ENCODE measurements at regions not wholly inside any gene's neighbourhood (a gene's known extent, or its start where the extent isn't known, plus 50 kb on each side); places are given as distances from the start of the nearest gene placed in this dataset.

DNA sequence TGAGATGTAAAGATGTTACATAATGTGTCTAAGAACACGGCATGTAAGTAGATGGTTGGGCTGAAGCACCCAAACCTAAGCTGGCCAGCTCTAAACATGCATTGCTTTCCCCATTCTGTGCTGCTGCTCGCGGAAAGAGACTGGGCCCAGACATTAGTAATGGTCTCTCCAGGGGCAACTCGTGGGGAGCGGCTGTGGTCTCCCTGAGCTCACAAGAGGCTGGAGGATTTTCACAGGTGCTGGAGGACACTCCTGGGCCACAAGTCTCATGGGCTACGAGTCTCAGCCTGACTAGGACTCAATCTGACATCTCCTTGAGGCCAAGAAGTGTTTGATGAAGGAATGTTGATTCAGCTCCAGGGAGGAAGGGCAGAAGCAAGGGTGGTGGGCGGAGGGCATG is 92.7 kb upstream of the PTCH1 start:
- H3K4me1 ChIP-seq = no peaks in the 10 kb centered on the region
- no peak overlapping the region for H3K4me3 ChIP-seq
- TF ChIP-seq, protein P1, sequence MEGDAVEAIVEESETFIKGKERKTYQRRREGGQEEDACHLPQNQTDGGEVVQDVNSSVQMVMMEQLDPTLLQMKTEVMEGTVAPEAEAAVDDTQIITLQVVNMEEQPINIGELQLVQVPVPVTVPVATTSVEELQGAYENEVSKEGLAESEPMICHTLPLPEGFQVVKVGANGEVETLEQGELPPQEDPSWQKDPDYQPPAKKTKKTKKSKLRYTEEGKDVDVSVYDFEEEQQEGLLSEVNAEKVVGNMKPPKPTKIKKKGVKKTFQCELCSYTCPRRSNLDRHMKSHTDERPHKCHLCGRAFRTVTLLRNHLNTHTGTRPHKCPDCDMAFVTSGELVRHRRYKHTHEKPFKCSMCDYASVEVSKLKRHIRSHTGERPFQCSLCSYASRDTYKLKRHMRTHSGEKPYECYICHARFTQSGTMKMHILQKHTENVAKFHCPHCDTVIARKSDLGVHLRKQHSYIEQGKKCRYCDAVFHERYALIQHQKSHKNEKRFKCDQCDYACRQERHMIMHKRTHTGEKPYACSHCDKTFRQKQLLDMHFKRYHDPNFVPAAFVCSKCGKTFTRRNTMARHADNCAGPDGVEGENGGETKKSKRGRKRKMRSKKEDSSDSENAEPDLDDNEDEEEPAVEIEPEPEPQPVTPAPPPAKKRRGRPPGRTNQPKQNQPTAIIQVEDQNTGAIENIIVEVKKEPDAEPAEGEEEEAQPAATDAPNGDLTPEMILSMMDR (IDR thresholded peaks at IDR 0.05; ENCODE audit: borderline replicate concordance) = no peak
- no peak for DNase-seq
- no peak overlapping the region for H3K27ac ChIP-seq (replicated peaks)
- peaks cover 12% of the 10 kb centered on the region for H3K9me3 ChIP-seq (replicated peaks)
- H3K27me3 ChIP-seq (ENCODE audit: low read depth) = no peaks in the 10 kb centered on the region
- intact Hi-C loops (cut with micrococcal nuclease) = no loop called here
- H3K36me3 ChIP-seq = no peaks in the 10 kb centered on the region

DNA sequence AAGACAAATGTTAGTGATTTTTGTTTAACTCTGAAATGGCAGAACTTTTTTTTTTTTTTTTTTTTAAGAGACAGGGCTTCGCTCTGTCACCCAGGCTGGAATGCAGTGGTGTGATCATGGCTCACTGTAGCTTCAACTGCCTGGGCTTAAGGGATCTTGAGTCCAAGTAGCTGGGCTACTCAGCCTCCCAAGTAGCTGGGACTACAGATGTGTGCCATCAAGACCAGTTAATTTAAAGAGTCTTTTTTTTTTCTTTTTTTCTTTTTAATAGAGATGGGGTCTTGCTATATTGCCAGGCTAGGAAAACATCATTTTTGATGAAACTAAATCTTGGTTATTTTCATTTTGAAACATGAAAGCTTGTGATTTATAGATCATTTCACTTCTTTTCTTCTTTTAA is 91.6 kb upstream of the PTCH1 start:
- Histone ChIP-seq H3K4me1 (no peaks in the 10 kb centered on the region), H3K9me3 (replicated peaks) (peaks cover under 1% of the 10 kb centered on the region), H3K27me3 (ENCODE audit: low read depth) (no peaks in the 10 kb centered on the region), H3K36me3 (no peaks in the 10 kb centered on the region), H3K4me3 (no peak overlapping the region), H3K27ac (replicated peaks) (no peak overlapping the region)
- DNase-seq = no peak
- intact Hi-C loops (cut with micrococcal nuclease) = no loop called here
- TF ChIP-seq, protein P1 (IDR thresholded peaks at IDR 0.05; ENCODE audit: borderline replicate concordance) = no peak

DNA sequence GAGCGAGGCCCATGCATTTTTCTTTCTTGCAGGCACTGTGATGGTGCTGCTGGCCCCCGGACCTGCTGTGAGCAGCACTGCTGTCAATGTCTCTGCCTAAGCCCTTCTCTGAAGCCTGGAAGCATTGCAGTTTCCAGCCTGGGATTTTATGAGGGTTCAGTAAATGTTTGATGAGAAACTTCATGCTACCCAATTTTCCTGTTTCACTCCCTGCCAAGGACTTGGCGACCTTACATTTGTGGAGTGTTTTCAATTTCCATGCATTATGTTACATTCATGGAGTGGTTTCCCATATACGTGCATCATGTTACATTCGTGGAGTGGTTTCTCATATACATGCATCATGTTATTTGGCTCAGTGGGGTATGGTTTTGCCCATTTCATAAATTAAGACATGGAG is 90.7 kb upstream of the PTCH1 start:
- Histone ChIP-seq H3K9me3 (replicated peaks) (no peaks in the 10 kb centered on the region), H3K27me3 (ENCODE audit: low read depth) (no peaks in the 10 kb centered on the region), H3K36me3 (no peaks in the 10 kb centered on the region), H3K27ac (replicated peaks) (no peak overlapping the region), H3K4me3 (no peak overlapping the region), H3K4me1 (no peaks in the 10 kb centered on the region)
- DNase-seq = no peak
- TF ChIP-seq, protein P1 (IDR thresholded peaks at IDR 0.05; ENCODE audit: borderline replicate concordance) = no peak
- intact Hi-C loops (cut with micrococcal nuclease) = no loop called here

DNA sequence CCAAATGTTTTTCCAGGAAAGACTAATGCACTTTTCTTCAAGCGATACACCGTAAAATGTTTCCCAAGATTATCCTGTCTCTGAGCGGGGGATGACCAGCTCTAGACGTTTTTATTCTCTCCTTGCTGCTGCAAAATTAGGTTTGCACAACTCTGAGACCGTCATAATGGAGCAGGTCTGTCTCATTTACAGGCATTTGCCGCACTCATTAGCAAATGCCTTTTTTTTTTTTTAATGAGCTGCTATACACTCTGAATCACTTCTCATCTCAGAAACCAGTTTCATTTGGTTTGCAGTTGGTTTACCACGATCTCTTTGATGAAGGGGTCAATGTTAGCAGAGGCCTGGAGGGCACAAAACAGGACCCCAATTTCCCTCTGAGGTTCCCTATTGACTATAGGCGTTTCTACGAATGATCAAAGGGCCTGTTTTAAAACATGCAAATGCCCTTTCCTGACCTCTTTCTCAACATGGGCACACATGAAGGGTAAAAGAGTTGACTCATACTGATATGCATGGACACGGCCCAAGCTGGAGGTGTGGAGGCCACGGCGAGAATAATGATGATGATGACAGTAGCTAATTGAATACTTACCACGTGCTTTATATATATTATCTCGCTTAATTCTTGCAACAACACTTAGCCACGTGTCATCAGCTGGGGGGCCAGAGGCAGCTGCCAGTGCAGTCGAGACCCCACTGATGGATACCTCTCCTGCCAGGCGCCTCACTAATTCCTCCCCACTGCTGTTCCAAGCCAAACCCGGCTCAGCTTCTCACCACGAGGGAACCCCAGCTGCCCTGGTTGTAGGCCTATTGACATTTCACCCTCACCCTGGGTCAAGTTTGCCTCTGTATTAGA is 89.9 kb upstream of the PTCH1 start:
- Histone ChIP-seq H3K9me3 (replicated peaks) (no peaks in the 10 kb centered on the region), H3K4me1 (no peaks in the 10 kb centered on the region), H3K36me3 (no peaks in the 10 kb centered on the region), H3K27me3 (ENCODE audit: low read depth) (no peaks in the 10 kb centered on the region), H3K27ac (replicated peaks) (no peak overlapping the region), H3K4me3 (no peak overlapping the region)
- intact Hi-C loops (cut with micrococcal nuclease) = no loop called here
- TF ChIP-seq, protein P1 (IDR thresholded peaks at IDR 0.05; ENCODE audit: borderline replicate concordance) = no peak
- DNase-seq = no peak

DNA sequence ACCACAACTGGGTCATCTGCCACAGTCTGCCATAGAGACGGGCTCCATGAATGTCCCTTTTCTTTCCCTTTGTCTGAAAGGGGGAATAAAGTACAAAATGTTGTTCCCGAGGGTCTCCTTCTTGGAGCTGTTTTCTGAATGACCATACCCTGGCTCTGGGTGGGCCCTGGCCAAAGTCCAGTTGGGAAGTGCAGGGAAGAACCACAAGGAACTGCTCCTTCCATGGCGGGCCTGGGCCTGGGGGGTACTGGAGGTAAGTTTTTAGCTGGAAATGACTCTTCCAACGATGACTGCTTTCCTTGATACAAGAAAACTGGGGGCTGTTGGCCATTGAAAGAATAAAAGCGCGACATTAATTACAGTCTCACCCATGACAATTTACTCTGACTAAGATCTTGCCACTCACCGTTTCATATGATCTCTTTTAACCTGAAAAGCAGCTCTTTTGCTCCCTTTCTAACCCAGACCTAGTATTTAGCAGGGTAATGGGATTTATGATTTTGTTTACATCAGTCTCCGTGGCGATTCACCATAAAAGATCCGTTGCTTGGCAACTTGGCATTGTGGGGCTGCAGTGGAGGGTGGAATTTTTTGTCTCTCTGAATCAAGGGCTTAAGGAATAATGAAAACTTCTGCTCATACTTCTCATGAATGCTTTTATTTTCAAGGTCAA is 89.2 kb upstream of the PTCH1 start:
- intact Hi-C loops (cut with micrococcal nuclease) = no loop called here
- no peak overlapping the region for H3K4me3 ChIP-seq
- H3K36me3 ChIP-seq = no peaks in the 10 kb centered on the region
- no peaks in the 10 kb centered on the region for H3K4me1 ChIP-seq
- no peak overlapping the region for H3K27ac ChIP-seq (replicated peaks)
- no peak for DNase-seq
- TF ChIP-seq, protein P1 (IDR thresholded peaks at IDR 0.05; ENCODE audit: borderline replicate concordance) = no peak
- no peaks in the 10 kb centered on the region for H3K27me3 ChIP-seq (ENCODE audit: low read depth)
- H3K9me3 ChIP-seq (replicated peaks) = no peaks in the 10 kb centered on the region

All from left ventricle myocardium inferior (tissue), 1 donor.